AG10803 (cell line): ENCODE measurements at regions not wholly inside any gene's neighbourhood (a gene's known extent, or its start where the extent isn't known, plus 50 kb on each side); places are given as distances from the start of the nearest gene placed in this dataset.

Experiments
- DNase-seq: peaks from one replicate; pipeline ENCODE4 v3.0.0; 2010; ENCODE audit warnings: low read depth
- H3K4me3 ChIP-seq: 2 replicates; pipeline ENCODE4 v1.5.1; 2011; ENCODE audit warnings: mild to moderate bottlenecking, low read length, control low read depth
- TF ChIP-seq, protein P1 (sequence below): conservative IDR thresholded peaks from 2 replicates; pipeline ENCODE4 v1.5.1; 2011; ENCODE audit warnings: mild to moderate bottlenecking, low read length, control low read depth, inconsistent platforms

DNA sequence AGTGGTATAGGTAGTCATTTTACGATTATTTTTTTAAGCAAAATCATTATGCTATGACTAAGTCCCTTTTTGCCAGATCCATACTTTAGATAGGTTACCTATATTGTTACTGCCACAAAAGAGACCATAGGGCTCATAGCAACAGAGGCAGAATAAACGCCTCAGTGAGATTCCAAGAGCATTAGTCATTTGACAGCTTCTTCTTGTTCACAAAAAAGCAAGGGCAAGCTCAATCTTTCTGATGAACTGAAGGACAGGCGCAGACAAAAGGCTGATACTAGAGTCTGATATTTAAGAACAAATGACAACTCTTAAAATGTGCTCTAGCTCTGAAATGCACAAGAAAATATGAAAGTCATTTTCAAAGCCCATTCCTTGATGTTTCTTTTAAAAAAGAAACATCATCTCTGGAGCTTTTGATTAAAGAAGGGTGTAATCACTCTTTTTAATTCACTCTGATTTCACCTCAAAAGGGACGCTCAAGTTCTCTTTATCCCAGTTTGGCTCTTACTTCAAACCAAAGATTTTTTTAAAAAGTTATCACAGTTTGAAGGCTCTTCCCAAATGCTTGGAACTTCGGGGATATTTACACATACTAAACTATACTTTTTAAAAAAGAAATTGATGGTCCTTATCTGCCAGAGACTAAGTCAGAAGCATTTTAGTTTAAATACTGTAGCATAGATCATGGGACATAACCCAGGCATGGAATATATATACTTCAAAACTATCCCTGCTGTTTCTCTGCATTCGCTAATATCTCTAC lies 187.2 kb downstream of the EFNB2 start:
- TF ChIP-seq, protein P1, sequence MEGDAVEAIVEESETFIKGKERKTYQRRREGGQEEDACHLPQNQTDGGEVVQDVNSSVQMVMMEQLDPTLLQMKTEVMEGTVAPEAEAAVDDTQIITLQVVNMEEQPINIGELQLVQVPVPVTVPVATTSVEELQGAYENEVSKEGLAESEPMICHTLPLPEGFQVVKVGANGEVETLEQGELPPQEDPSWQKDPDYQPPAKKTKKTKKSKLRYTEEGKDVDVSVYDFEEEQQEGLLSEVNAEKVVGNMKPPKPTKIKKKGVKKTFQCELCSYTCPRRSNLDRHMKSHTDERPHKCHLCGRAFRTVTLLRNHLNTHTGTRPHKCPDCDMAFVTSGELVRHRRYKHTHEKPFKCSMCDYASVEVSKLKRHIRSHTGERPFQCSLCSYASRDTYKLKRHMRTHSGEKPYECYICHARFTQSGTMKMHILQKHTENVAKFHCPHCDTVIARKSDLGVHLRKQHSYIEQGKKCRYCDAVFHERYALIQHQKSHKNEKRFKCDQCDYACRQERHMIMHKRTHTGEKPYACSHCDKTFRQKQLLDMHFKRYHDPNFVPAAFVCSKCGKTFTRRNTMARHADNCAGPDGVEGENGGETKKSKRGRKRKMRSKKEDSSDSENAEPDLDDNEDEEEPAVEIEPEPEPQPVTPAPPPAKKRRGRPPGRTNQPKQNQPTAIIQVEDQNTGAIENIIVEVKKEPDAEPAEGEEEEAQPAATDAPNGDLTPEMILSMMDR, result no peak
- DNase-seq, result peak; percentile 37
- no peak overlapping the region for H3K4me3 ChIP-seq

- no peak overlapping the region for H3K4me3 ChIP-seq
- TF ChIP-seq, protein P1, result no peak
- no peak for DNase-seq
Observed at GRCh38 chr13:106344342-106344741, 191.1 kb downstream of the EFNB2 start.

DNA sequence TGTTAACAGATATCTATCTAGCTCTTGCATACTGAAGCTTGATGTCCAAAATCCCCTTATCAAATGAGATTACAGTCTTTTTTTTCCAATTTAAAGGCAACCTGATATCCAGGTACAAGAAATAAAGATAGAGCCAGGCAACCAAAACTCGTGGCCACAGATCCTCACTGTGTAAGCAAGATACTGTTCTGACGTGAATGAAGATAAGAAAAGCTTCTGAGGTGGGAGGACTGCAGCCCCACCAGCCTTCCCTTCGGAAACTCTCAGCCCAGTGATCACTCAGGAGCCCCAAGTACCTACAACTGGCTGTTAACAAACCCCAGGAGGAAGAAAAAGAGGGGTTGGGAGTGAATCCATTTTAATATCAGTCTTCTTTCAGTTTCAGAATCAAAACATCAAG lies 191.6 kb downstream of the EFNB2 start:
- no peak for DNase-seq
- no peak overlapping the region for H3K4me3 ChIP-seq
- TF ChIP-seq, protein P1, result no peak

DNA sequence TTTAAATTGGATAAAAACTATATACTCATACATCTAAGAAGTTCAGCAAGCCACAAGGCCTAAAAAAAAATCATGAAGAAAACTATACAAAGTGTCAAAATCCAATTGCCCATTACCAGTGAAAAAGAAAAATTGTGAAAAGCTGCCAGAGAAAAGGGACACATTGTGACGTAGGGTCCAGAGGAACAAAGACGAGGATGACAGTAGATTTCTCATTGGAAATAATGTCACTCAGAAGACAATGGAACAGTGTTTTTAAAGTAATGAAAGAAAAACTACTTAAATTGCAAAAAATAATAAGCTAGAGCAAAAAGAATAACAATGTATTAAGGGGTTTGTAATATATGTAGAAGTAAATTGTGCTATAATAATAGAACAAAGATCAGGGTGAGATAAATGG lies 195.2 kb downstream of the EFNB2 start:
- TF ChIP-seq, protein P1, result no peak
- DNase-seq, result no peak
- no peak overlapping the region for H3K4me3 ChIP-seq

DNA sequence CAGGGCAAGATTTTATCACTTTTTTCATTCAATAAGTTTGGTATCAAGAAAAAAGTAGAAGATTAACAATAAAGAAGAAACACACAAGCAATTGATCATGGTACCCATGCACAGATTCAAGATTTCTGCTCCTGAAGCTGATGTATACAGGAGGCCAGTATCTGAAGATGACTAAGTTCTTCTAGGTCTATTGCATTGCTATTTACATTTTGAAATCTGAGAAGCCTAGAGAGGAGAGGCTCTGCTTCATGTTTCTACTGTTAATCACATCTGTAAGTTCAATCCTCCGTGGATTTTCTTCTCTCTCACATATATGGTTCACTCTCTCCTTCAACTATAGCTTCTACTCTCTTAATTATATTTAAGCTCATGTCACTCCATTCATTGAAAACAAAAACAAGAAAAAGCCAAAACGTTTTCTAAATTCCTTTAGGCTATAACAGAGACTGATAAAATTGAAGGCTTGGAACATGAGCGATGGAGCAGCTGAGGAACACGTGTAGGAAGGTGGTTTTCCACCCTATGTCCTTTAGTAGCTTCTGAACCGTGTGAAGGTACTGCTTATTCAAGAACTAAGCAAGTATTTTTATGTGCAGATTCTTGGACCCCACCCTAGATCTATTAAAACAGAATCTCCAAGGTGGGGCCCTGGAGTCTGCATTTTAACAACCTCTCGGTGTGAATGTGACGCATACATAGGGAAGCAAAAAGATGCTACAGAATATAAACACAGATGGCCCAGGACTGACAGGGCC lies 198.2 kb downstream of the EFNB2 start:
- no peak for DNase-seq
- TF ChIP-seq, protein P1, result no peak

GRCh38 chr13:106336668-106337067 lies 198.8 kb downstream of the EFNB2 start:
- TF ChIP-seq, protein P1, result no peak
- H3K4me3 ChIP-seq, result no peak overlapping the region
- DNase-seq, result no peak

More for the DNA sequence above, 198.2 kb downstream of the EFNB2 start:
- H3K4me3 ChIP-seq, result no peak overlapping the region

- TF ChIP-seq, protein P1, result no peak
- H3K4me3 ChIP-seq, result no peak overlapping the region
- DNase-seq, result no peak
Observed at GRCh38 chr13:106332621-106333020, 202.8 kb downstream of the EFNB2 start.
